NCI-H526 (cell line): ENCODE measurements at regions not wholly inside any gene's neighbourhood (a gene's known extent, or its start where the extent isn't known, plus 50 kb on each side); places are given as distances from the start of the nearest gene placed in this dataset.
"Not testable (repeated sequence)": the region's sequence is repeated elsewhere in the genome, so short reads cannot be mapped to it uniquely, and the experiment has no call there.

ENCODE experiments used
- DNase-seq, 2 experiments: peaks; one replicate each; lab custom pipeline; 2025; lab: John Stamatoyannopoulos, UW

DNA sequence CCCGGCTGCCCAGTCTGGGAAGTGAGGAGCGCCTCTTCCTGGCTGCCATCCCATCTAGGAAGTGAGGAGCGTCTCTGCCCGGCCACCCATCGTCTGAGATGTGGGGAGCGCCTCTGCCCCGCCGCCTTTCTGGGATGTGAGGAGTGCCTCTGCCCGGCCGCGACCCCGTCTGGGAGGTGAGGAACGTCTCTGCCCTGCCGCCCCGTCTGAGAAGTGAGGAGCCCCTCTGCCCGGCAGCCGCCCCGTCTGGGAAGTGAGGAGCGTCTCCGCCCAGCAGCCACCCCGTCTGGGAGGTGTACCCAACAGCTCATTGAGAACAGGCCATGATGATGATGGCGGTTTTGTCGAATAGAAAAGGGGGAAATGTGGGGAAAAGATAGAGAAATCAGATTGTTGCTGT lies 316.2 kb upstream of the PRR16 start:
- not testable (repeated sequence) for DNase-seq

- no peak for DNase-seq
Measured at GRCh38 chr5:120150770-120151169, 313.3 kb upstream of the PRR16 start.

DNA sequence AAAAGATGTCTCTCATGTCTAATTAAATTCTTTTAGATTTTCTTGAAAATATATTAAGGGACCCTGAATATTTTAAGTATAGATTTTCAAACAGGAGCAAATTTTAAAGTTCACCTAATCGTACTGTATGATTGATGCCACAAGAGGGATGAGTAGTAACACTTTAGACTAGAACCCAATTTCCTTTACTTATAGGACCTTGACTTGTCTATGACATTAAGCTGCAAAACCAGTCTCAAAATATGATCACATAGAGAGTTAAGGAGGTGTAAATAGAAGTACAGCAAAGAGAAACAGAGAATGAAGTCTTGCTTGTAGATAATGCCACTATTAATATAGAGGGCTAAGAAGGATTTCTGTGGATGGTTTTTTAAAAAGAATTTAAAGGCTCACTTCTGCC lies 312.9 kb upstream of the PRR16 start:
- DNase-seq, result no peak

DNA sequence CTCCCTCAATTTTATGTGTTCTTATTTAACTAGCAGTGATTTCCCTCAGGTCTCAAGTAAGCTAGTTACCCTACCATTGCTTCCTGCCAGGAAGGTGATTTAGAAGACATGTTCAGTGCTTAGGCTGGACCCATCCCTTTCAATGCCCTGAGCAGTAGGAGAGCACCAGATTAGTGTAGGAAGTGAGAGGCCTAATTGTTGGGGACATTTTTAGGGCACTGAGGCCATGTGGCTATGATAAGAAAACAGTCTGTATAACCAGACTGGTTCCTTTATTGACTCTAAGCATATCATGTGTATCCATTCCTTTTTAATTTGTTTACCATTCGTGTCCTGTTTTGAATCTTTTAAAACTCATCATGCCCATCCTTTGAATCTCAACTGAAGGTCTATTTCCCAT lies 312.3 kb upstream of the PRR16 start:
- no peak for DNase-seq

DNA sequence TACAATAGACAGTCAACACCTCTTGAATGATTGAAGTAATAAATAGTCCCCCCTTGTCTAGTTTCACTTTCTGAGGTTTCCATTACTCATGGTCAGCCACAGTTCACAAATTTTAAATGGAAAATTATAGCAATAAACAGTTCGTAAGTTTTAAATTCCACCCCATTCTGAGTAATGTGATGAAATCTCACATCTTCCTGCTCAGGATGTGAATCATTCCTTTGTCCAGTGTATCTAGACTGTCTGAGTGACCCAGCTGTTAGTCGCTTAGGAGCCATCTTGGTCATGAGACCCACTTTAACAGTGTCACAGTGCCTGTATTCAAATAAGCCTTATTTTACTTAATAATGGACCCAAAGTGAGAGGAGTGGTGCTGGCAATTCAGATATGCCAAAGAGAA lies 311.6 kb upstream of the PRR16 start:
- DNase-seq, result no peak

GRCh38 chr5:120152931-120153330 lies 311.2 kb upstream of the PRR16 start:
- no peak for DNase-seq

DNA sequence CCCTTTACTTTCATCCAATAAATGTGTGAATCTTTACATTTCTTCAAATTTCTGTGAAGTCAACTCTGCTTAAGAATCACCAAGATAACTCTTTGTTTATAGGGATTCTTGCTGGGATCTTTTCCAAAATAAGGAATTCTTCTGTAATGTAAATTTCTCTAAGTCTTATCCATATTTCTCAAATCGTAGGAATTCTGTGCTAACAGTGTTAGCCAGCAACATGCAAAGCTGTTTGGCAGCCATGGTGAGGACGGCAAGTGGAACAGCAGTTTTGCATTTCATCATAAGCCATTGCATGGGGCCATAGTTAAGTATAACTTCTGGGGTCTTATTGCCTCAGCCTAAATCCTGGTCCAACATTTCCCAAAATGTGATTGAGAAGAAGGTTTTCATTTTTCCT lies 310.5 kb upstream of the PRR16 start:
- DNase-seq, result no peak

DNA sequence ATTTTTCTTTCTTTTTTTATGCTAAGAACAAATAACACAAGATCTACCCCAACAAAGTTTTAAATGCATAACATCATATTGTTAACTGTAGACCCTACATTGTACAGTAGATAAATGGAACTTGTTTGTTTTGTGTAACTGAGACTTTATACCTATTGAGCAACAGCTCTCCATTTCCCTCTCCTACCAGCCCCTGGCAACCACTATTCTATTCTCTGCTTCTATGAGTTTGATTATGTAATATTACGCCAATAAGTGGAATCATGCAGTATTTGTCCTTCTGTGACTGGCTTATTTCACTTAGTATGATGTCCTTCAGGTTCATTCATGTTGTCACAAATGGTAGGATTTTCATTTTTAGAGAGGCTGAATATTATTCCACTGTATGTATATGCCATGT lies 308.2 kb upstream of the PRR16 start:
- DNase-seq, result no peak

DNA sequence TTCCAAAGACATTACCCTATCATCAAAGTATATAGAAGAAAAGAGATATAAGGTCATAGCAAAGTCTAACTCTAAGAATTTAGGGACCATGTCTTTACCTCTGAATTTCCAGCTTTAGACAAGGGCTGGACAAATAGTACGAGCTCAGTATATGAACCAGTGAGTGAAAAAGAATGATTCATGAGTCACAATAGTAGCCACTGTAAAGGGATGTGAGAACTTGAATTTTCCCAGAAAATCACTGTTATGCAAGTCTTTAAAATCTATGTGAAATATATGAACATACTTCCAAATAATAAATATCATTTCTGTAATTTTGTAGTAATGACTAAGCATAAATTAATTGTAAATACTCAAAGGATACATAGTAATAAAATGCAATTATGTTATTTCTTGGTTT lies 305.9 kb upstream of the PRR16 start:
- no peak for DNase-seq

GRCh38 chr5:120159155-120159554 lies 304.9 kb upstream of the PRR16 start:
- no peak for DNase-seq

- DNase-seq, result no peak
Measured at GRCh38 chr5:120160124-120160895, 303.8 kb upstream of the PRR16 start.

DNA sequence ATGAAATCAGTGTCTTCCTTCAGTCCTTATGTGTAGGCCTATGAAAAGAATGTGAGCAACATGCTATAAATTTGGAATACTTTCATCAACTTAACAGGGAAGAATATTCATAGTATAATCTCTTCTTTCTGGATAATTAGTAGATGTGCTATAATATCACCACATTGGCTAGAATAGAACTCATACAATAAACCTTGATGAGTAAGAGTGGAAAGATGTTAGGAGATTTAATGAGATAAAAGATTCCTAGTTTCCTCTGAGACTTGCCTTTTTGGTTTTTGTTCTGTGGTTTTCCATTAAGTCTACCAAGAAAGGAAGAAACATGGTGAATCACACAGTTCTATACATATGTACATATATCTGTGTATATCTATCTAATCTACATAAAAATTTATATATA lies 301.8 kb upstream of the PRR16 start:
- DNase-seq, result no peak

GRCh38 chr5:120164037-120164436 lies 300.1 kb upstream of the PRR16 start:
- DNase-seq, result no peak

GRCh38 chr5:120164986-120165385 lies 299.1 kb upstream of the PRR16 start:
- DNase-seq, result no peak

GRCh38 chr5:120173125-120173524 lies 291.0 kb upstream of the PRR16 start:
- no peak for DNase-seq

DNA sequence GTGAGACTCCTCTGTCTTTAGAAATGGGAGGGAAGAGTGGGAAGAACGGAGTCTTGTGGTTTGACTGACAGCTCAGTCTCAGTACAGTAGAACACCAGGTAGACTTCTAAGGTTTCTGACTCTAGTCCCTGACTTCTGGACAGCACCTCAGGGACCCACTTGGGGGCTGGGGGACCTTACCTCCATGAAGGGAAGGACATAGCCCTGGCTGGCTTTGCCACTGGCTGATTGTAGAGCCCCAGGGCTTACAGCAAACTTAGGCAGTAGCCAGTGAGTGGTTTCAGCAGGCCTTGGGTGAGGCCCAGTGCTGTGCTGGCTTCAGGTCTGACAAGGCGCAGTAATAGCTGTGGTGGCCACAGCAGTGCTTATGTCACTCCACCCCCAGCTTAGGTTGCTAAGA lies 290.0 kb upstream of the PRR16 start:
- no peak for DNase-seq

- not testable (repeated sequence) for DNase-seq
Measured at GRCh38 chr5:120181238-120181637, 282.9 kb upstream of the PRR16 start.

GRCh38 chr5:120194650-120195049 lies 269.4 kb upstream of the PRR16 start:
- not testable (repeated sequence) for DNase-seq

- DNase-seq, result no peak
Measured at GRCh38 chr5:120199559-120199958, 264.5 kb upstream of the PRR16 start.

- DNase-seq, result no peak
Measured at GRCh38 chr5:120207129-120207528, 257.0 kb upstream of the PRR16 start.

DNA sequence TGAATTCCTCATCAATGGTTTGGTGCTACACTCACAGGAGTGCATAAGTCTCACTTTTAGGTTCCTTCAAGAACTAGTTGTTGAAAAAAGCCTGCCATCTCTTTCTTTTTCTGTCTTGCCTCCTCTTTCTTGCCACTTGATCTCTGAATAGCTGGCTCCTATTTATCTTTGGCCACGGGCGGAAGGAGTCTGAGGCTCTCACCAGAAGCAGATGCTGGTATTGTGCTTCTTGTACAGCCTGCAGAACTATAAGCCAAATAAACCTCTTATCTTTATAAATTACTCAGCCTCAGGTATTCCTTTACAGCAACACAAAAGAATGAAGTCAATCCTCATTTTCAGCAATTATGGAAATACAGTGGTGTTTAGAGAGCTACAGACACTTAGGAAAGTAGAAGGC lies 247.1 kb upstream of the PRR16 start:
- DNase-seq, result no peak

DNA sequence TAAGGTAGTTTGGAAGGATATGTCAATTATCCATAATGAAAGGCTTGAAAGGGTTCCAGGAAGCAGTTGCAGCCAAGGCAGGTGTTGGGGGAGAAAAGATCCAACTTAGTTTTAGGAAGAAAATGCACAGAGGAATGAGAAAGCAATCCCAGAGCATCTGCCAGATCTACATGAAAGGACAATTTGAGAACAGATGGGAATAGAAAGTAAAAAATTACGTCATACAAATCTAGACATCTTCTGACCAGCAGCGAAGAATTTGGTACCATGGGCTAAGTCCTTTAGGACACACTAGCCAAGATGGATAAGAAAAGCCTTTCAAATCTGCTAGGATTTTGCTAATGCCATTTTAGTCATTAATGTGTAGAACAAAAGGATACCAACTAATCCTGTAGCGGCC lies 244.1 kb upstream of the PRR16 start:
- DNase-seq, result no peak

GRCh38 chr5:120225524-120225923 lies 238.6 kb upstream of the PRR16 start:
- DNase-seq, result no peak

DNA sequence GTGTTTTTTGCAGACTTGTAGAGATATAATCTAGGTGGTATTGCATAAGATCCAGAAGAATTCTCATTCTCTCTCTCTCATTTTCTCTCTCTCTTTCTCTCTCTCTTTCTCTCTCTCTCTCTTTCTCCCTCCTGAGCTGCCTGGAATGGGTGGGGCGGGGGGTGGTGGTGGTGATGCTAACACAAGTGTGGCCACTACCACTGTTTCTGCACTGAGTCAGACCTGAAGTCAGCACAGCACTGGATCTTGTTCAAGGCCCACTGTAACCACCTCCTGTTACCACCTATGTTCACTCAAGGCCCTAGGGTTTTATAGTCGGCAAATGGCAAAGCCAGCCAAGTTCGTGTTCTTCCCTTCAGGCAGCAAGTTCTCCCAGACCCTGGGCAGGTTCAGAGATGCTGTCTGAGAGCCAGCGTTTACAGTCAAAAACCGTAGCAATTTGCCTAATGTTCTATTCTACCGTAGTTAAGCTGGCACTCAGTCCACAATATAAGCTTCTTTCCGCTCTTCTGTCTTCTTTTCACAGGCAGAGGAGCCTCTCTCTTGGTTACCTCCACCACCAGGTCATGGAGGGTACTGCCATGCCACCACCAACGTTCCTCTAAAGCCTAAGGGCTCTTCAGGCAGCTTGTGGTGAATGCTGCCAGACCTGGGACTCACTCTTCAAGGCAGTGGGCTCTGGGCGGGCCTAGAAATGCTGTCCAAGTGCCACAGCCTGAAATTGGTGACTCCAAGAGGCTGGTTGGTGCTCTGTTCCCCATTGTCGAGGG lies 235.7 kb upstream of the PRR16 start:
- DNase-seq, result peak in 1 of 2 experiments; percentile 7
